ENCODE measurements at regions not wholly inside any gene's neighbourhood (a gene's known extent, or its start where the extent isn't known, plus 50 kb on each side); places are given as distances from the start of the nearest gene placed in this dataset.

DNA sequence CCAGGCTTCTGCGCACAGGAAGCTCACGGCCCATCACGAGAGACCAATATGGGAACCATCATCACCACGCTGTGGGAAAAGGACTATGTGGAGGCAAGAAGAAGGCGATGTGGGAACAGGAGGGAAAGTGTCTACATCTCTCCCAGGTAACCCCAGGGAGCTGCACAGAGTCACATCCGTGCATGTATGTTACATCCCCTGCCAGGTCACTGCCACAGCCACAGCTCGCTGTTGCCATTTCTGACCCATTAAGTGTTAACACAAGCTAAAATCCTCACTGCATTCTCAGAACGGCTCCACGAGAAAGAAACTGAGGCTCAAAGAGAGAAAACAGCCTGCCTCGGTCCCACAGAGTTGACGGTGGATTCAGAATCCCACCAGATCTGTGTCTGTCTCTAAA is 319.1 kb downstream of the FOXL1 start:
- H3K18ac ChIP-seq (ENCODE audit: low read length) = no peak overlapping the region
- H4K8ac ChIP-seq (ENCODE audit: low read depth, low read length) = no peak overlapping the region
- H2BK120ac ChIP-seq (ENCODE audit: low read depth, low read length) = no peak overlapping the region
- H2BK5ac ChIP-seq (ENCODE audit: low read length) = no peak overlapping the region
- H4K5ac ChIP-seq (ENCODE audit: low read length) = no peak overlapping the region
- no peaks in the 10 kb centered on the region for H3K27me3 ChIP-seq (ENCODE audit: insufficient read depth, low read length, poor library complexity)
- DNase-seq = no peak
- no peaks in the 10 kb centered on the region for H3K36me3 ChIP-seq (ENCODE audit: control insufficient read depth, insufficient read depth, low read length)
- H3K56ac ChIP-seq (ENCODE audit: low read length) = no peak overlapping the region
- H3K27ac ChIP-seq (ENCODE audit: low read depth, low read length) = no peak overlapping the region
- no peak overlapping the region for H3K4me3 ChIP-seq (ENCODE audit: low read length)
- no peaks in the 10 kb centered on the region for H3K79me1 ChIP-seq (ENCODE audit: low read length)
- no peak overlapping the region for H3K9ac ChIP-seq (ENCODE audit: low read length)
- H3K79me2 ChIP-seq (ENCODE audit: control insufficient read depth, insufficient read depth, low read length) = no peaks in the 10 kb centered on the region
- peaks cover 3% of the 10 kb centered on the region for H3K4me1 ChIP-seq (ENCODE audit: control insufficient read depth, low read depth, low read length)
- no peak overlapping the region for H2BK15ac ChIP-seq (replicated peaks; ENCODE audit: low read depth)
- H2AK5ac ChIP-seq (ENCODE audit: low read length) = no peak overlapping the region
- no peak overlapping the region for H3K4ac ChIP-seq (ENCODE audit: low read depth, low read length)
- WGBS (ENCODE audit: extremely low coverage, insufficient coverage, low lambda C conversion rate) = no CpG with 5 or more reads among the region's 11 CpGs
- H3K4me2 ChIP-seq (ENCODE audit: low read length) = no peak overlapping the region
- no peak overlapping the region for H3K23ac ChIP-seq (ENCODE audit: low read length)

DNA sequence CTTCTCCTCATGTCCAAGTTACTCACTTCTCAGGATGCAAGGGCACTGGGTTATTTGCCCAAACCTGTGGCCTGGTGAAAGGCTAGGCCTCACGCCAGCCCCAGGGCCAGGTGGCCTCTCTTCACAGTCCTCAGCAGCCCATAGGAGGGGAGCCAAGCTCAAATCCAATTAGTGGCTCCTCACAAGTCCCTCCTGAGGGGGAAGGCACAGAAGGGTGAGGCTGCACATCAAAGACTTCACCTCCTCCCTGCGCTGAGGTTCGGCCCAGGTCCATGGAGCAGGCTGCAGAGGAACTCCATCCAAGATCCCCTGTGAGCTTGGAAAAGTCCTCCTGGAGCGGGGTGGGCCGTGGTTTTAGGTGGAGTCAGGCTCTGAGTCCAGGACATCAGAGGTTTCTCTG is 320.0 kb downstream of the FOXL1 start:
- Histone ChIP-seq H3K18ac (ENCODE audit: low read length) (no peak overlapping the region), H3K79me2 (ENCODE audit: control insufficient read depth, insufficient read depth, low read length) (no peaks in the 10 kb centered on the region), H3K23ac (ENCODE audit: low read length) (no peak overlapping the region), H3K56ac (ENCODE audit: low read length) (peak overlapping the region; percentile 17), H3K79me1 (ENCODE audit: low read length) (no peaks in the 10 kb centered on the region), H3K27ac (ENCODE audit: low read depth, low read length) (no peak overlapping the region), H3K36me3 (ENCODE audit: control insufficient read depth, insufficient read depth, low read length) (no peaks in the 10 kb centered on the region), H3K4me3 (ENCODE audit: low read length) (no peak overlapping the region), H4K5ac (ENCODE audit: low read length) (no peak overlapping the region), H2BK5ac (ENCODE audit: low read length) (no peak overlapping the region), H4K8ac (ENCODE audit: low read depth, low read length) (no peak overlapping the region), H3K27me3 (ENCODE audit: insufficient read depth, low read length, poor library complexity) (no peaks in the 10 kb centered on the region), H2BK15ac (replicated peaks; ENCODE audit: low read depth) (no peak overlapping the region), H3K9ac (ENCODE audit: low read length) (no peak overlapping the region), H2BK120ac (ENCODE audit: low read depth, low read length) (no peak overlapping the region), H3K4ac (ENCODE audit: low read depth, low read length) (no peak overlapping the region), H3K4me2 (ENCODE audit: low read length) (no peak overlapping the region), H3K4me1 (ENCODE audit: control insufficient read depth, low read depth, low read length) (peaks cover 3% of the 10 kb centered on the region), H2AK5ac (ENCODE audit: low read length) (no peak overlapping the region)
- WGBS (ENCODE audit: extremely low coverage, insufficient coverage, low lambda C conversion rate) = no CpG with 5 or more reads among the region's 5 CpGs
- DNase-seq = no peak

DNA sequence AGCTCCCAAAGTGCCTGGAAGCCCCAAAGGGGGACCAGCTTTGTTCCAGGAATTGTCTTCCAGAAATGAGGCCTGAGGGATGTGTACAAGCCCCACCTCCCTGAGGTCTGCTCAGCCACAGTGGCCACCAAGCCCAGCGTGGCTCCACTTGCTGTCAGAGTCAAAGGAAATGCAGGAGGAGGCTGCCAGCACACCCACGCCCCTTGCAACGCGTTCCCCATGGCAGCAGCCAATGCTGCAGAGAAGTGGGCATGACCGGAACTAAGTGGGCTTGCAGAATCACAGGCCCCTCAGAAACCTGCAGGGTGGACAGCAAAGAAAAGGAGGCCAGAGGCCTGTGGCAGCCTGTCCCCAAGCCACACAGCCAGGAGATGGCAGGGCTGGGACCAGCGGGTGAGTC is 320.8 kb downstream of the FOXL1 start:
- no peaks in the 10 kb centered on the region for H3K36me3 ChIP-seq (ENCODE audit: control insufficient read depth, insufficient read depth, low read length)
- H3K27me3 ChIP-seq (ENCODE audit: insufficient read depth, low read length, poor library complexity) = no peaks in the 10 kb centered on the region
- H2BK5ac ChIP-seq (ENCODE audit: low read length) = no peak overlapping the region
- no CpG with 5 or more reads among the region's 6 CpGs for WGBS (ENCODE audit: extremely low coverage, insufficient coverage, low lambda C conversion rate)
- no peak overlapping the region for H3K23ac ChIP-seq (ENCODE audit: low read length)
- H3K9ac ChIP-seq (ENCODE audit: low read length) = no peak overlapping the region
- no peak overlapping the region for H2AK5ac ChIP-seq (ENCODE audit: low read length)
- peaks cover 3% of the 10 kb centered on the region for H3K4me1 ChIP-seq (ENCODE audit: control insufficient read depth, low read depth, low read length)
- no peak overlapping the region for H3K27ac ChIP-seq (ENCODE audit: low read depth, low read length)
- DNase-seq = no peak
- no peaks in the 10 kb centered on the region for H3K79me1 ChIP-seq (ENCODE audit: low read length)
- no peak overlapping the region for H3K4ac ChIP-seq (ENCODE audit: low read depth, low read length)
- no peak overlapping the region for H3K4me3 ChIP-seq (ENCODE audit: low read length)
- no peak overlapping the region for H3K18ac ChIP-seq (ENCODE audit: low read length)
- no peak overlapping the region for H3K56ac ChIP-seq (ENCODE audit: low read length)
- no peak overlapping the region for H2BK15ac ChIP-seq (replicated peaks; ENCODE audit: low read depth)
- H3K79me2 ChIP-seq (ENCODE audit: control insufficient read depth, insufficient read depth, low read length) = no peaks in the 10 kb centered on the region
- H3K4me2 ChIP-seq (ENCODE audit: low read length) = no peak overlapping the region
- H4K5ac ChIP-seq (ENCODE audit: low read length) = no peak overlapping the region
- no peak overlapping the region for H4K8ac ChIP-seq (ENCODE audit: low read depth, low read length)
- no peak overlapping the region for H2BK120ac ChIP-seq (ENCODE audit: low read depth, low read length)

DNA sequence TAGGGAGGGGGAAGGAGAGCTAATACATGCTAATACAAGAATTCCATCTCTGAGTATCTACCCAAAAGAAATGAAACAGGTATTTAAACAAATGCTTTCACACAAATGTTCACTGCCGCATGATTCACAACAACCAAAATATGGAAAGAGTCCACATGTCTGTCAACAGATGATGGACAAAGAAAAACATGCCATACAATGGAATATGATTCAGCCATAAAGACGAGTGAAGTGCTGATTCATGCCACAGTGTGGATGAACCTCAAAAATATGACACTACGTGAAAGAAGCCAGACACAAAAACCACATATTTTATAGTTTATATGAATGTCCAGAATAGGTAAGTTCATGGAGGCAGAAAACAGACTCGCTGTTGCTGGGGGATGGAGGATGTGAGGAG is 321.4 kb downstream of the FOXL1 start:
- Histone ChIP-seq H3K27me3 (ENCODE audit: insufficient read depth, low read length, poor library complexity) (no peaks in the 10 kb centered on the region), H2BK120ac (ENCODE audit: low read depth, low read length) (no peak overlapping the region), H3K4me1 (ENCODE audit: control insufficient read depth, low read depth, low read length) (peaks cover 3% of the 10 kb centered on the region), H2BK15ac (replicated peaks; ENCODE audit: low read depth) (no peak overlapping the region), H2AK5ac (ENCODE audit: low read length) (no peak overlapping the region), H3K36me3 (ENCODE audit: control insufficient read depth, insufficient read depth, low read length) (no peaks in the 10 kb centered on the region), H3K23ac (ENCODE audit: low read length) (no peak overlapping the region), H3K4me3 (ENCODE audit: low read length) (no peak overlapping the region), H3K56ac (ENCODE audit: low read length) (no peak overlapping the region), H3K9ac (ENCODE audit: low read length) (no peak overlapping the region), H3K27ac (ENCODE audit: low read depth, low read length) (no peak overlapping the region), H3K79me1 (ENCODE audit: low read length) (no peaks in the 10 kb centered on the region), H3K4ac (ENCODE audit: low read depth, low read length) (no peak overlapping the region), H3K79me2 (ENCODE audit: control insufficient read depth, insufficient read depth, low read length) (no peaks in the 10 kb centered on the region), H3K4me2 (ENCODE audit: low read length) (no peak overlapping the region), H4K8ac (ENCODE audit: low read depth, low read length) (no peak overlapping the region), H3K18ac (ENCODE audit: low read length) (no peak overlapping the region), H4K5ac (ENCODE audit: low read length) (no peak overlapping the region), H2BK5ac (ENCODE audit: low read length) (no peak overlapping the region)
- no CpG with 5 or more reads among the region's 4 CpGs for WGBS (ENCODE audit: extremely low coverage, insufficient coverage, low lambda C conversion rate)
- DNase-seq = no peak

DNA sequence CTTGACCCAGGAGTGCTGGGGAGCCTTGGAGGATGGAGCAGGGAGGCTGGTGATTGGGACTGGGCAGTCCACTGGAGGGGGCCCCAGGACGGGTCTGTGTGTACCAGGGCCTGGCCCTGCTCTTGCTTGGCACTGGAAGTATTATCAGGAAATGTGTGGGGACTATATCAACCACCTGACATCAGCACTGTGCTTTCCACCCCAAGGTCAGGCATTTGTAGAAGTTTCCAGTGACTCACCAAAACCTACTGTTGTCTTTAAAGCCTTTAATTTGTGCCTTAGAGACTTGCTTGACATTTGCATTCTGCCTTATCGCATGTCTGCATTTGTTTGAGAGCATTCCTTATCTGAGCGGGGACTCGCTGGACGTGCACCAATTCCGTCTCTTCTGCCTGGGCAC is 323.1 kb downstream of the FOXL1 start:
- no peaks in the 10 kb centered on the region for H3K27me3 ChIP-seq (ENCODE audit: insufficient read depth, low read length, poor library complexity)
- H3K9ac ChIP-seq (ENCODE audit: low read length) = no peak overlapping the region
- no peak overlapping the region for H3K18ac ChIP-seq (ENCODE audit: low read length)
- no peaks in the 10 kb centered on the region for H3K79me1 ChIP-seq (ENCODE audit: low read length)
- H3K36me3 ChIP-seq (ENCODE audit: control insufficient read depth, insufficient read depth, low read length) = no peaks in the 10 kb centered on the region
- H4K8ac ChIP-seq (ENCODE audit: low read depth, low read length) = no peak overlapping the region
- H4K5ac ChIP-seq (ENCODE audit: low read length) = no peak overlapping the region
- DNase-seq = peak; percentile 21
- H3K79me2 ChIP-seq (ENCODE audit: control insufficient read depth, insufficient read depth, low read length) = no peaks in the 10 kb centered on the region
- H3K4ac ChIP-seq (ENCODE audit: low read depth, low read length) = no peak overlapping the region
- H3K56ac ChIP-seq (ENCODE audit: low read length) = no peak overlapping the region
- H2BK15ac ChIP-seq (replicated peaks; ENCODE audit: low read depth) = no peak overlapping the region
- no peak overlapping the region for H3K4me2 ChIP-seq (ENCODE audit: low read length)
- no peak overlapping the region for H3K23ac ChIP-seq (ENCODE audit: low read length)
- H3K4me1 ChIP-seq (ENCODE audit: control insufficient read depth, low read depth, low read length) = peaks cover 3% of the 10 kb centered on the region
- no peak overlapping the region for H2BK120ac ChIP-seq (ENCODE audit: low read depth, low read length)
- no peak overlapping the region for H3K27ac ChIP-seq (ENCODE audit: low read depth, low read length)
- no peak overlapping the region for H3K4me3 ChIP-seq (ENCODE audit: low read length)
- no peak overlapping the region for H2AK5ac ChIP-seq (ENCODE audit: low read length)
- H2BK5ac ChIP-seq (ENCODE audit: low read length) = no peak overlapping the region
- WGBS (ENCODE audit: extremely low coverage, insufficient coverage, low lambda C conversion rate) = no CpG with 5 or more reads among the region's 6 CpGs

DNA sequence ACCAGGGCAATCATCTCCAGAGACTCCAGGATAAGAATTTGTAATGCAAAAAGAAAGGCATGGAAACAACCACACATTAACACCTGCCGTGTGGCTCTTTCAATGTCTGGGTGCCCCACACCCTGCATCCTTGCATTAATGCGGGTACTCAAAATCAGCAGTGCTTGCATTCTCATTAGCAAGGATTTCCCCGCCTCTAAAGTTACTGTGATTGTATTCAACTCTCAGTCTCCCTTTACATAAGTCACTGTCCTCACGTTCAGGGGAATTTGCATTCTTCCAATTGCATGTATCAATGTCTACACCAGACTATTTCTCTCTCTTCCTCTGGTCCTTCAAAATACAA is 324.3 kb downstream of the FOXL1 start:
- H3K4ac ChIP-seq (ENCODE audit: low read depth, low read length) = no peak overlapping the region
- peaks cover 3% of the 10 kb centered on the region for H3K4me1 ChIP-seq (ENCODE audit: control insufficient read depth, low read depth, low read length)
- H3K27ac ChIP-seq (ENCODE audit: low read depth, low read length) = no peak overlapping the region
- H3K23ac ChIP-seq (ENCODE audit: low read length) = no peak overlapping the region
- no peak overlapping the region for H2BK5ac ChIP-seq (ENCODE audit: low read length)
- no peak overlapping the region for H3K56ac ChIP-seq (ENCODE audit: low read length)
- no peak overlapping the region for H4K8ac ChIP-seq (ENCODE audit: low read depth, low read length)
- no peak overlapping the region for H2BK120ac ChIP-seq (ENCODE audit: low read depth, low read length)
- H4K5ac ChIP-seq (ENCODE audit: low read length) = no peak overlapping the region
- H3K36me3 ChIP-seq (ENCODE audit: control insufficient read depth, insufficient read depth, low read length) = no peaks in the 10 kb centered on the region
- H2AK5ac ChIP-seq (ENCODE audit: low read length) = no peak overlapping the region
- DNase-seq = peak; percentile 44
- H3K4me2 ChIP-seq (ENCODE audit: low read length) = no peak overlapping the region
- no peaks in the 10 kb centered on the region for H3K79me2 ChIP-seq (ENCODE audit: control insufficient read depth, insufficient read depth, low read length)
- H3K18ac ChIP-seq (ENCODE audit: low read length) = no peak overlapping the region
- WGBS (ENCODE audit: extremely low coverage, insufficient coverage, low lambda C conversion rate) = no CpG with 5 or more reads among the region's 4 CpGs
- H3K9ac ChIP-seq (ENCODE audit: low read length) = no peak overlapping the region
- no peaks in the 10 kb centered on the region for H3K79me1 ChIP-seq (ENCODE audit: low read length)
- H2BK15ac ChIP-seq (replicated peaks; ENCODE audit: low read depth) = no peak overlapping the region
- H3K27me3 ChIP-seq (ENCODE audit: insufficient read depth, low read length, poor library complexity) = no peaks in the 10 kb centered on the region
- no peak overlapping the region for H3K4me3 ChIP-seq (ENCODE audit: low read length)
